Activated CD8-positive, alpha-beta memory T cell treated with anti-CD3 and anti-CD28 coated beads, Interleukin-2, amount 50 U/mL, for 1 hour (primary cell): ENCODE measurements at regions not wholly inside any gene's neighbourhood (a gene's known extent, or its start where the extent isn't known, plus 50 kb on each side); places are given as distances from the start of the nearest gene placed in this dataset.

Experiments
- DNase-seq: peaks from one replicate; pipeline ENCODE4 v3.0.0-alpha.2; 2020; ENCODE audit errors: extremely low read depth

- no peak for DNase-seq
These were observed 1879.4 kb upstream of the PIK3C3 start for GRCh38 chr18:40075616-40076015.

GRCh38 chr18:40072761-40073160 lies 1882.3 kb upstream of the PIK3C3 start:
- no peak for DNase-seq

GRCh38 chr18:40066368-40066767 lies 1888.7 kb upstream of the PIK3C3 start:
- DNase-seq, result no peak

GRCh38 chr18:40063488-40063887 lies 1891.5 kb upstream of the PIK3C3 start:
- no peak for DNase-seq

- no peak for DNase-seq
These were observed 1893.9 kb upstream of the PIK3C3 start for GRCh38 chr18:40061086-40061485.

GRCh38 chr18:40060562-40060961 lies 1894.5 kb upstream of the PIK3C3 start:
- DNase-seq, result no peak

GRCh38 chr18:40058811-40059570 lies 1896.0 kb upstream of the PIK3C3 start:
- no peak for DNase-seq

GRCh38 chr18:40056079-40056692 lies 1898.8 kb upstream of the PIK3C3 start:
- no peak for DNase-seq

- DNase-seq, result no peak
These were observed 1899.8 kb upstream of the PIK3C3 start for GRCh38 chr18:40055262-40055661.

GRCh38 chr18:40049716-40050115 lies 1905.3 kb upstream of the PIK3C3 start:
- no peak for DNase-seq

GRCh38 chr18:40048886-40049650 lies 1906.0 kb upstream of the PIK3C3 start:
- no peak for DNase-seq

- DNase-seq, result no peak
These were observed 1906.8 kb upstream of the PIK3C3 start for GRCh38 chr18:40048253-40048652.

GRCh38 chr18:40046596-40046995 lies 1908.4 kb upstream of the PIK3C3 start:
- no peak for DNase-seq

GRCh38 chr18:40041951-40042350 lies 1913.1 kb upstream of the PIK3C3 start:
- no peak for DNase-seq

- no peak for DNase-seq
These were observed 1914.5 kb upstream of the PIK3C3 start for GRCh38 chr18:40040574-40040973.

GRCh38 chr18:40037356-40037755 lies 1917.7 kb upstream of the PIK3C3 start:
- DNase-seq, result no peak

GRCh38 chr18:40036861-40037260 lies 1918.2 kb upstream of the PIK3C3 start:
- no peak for DNase-seq

- DNase-seq, result no peak
These were observed 1919.1 kb upstream of the PIK3C3 start for GRCh38 chr18:40035966-40036365.

- DNase-seq, result no peak
These were observed 1923.0 kb upstream of the PIK3C3 start for GRCh38 chr18:40032076-40032475.

- DNase-seq, result no peak
These were observed 1923.6 kb upstream of the PIK3C3 start for GRCh38 chr18:40031435-40031834.

- DNase-seq, result no peak
These were observed 1935.1 kb upstream of the PIK3C3 start for GRCh38 chr18:40019797-40020392.

GRCh38 chr18:40018266-40018665 lies 1936.8 kb upstream of the PIK3C3 start:
- DNase-seq, result no peak
